IMR-90 (cell line): ENCODE measurements at regions not wholly inside any gene's neighbourhood (a gene's known extent, or its start where the extent isn't known, plus 50 kb on each side); places are given as distances from the start of the nearest gene placed in this dataset.
"Not testable (repeated sequence)": the region's sequence is repeated elsewhere in the genome, so short reads cannot be mapped to it uniquely, and the experiment has no call there.

Source experiments
- ATAC-seq: fragments of 200-7000 bp; cut with Tn5 transposase; 2 replicates; pipeline ENCODE4 v1.9.1; 2020; ENCODE audit warnings: low read depth, mild to moderate bottlenecking, moderate library complexity
- BruUV-seq: library from RNA; stranded (reverse); fragments of 400-500 nt; replicated peaks from 2 replicates; lab custom pipeline; 2021; lab: Mats Ljungman, UMichigan
- CTCF ChIA-PET: fragments of 300-600 bp; formaldehyde crosslinking; extraction: SDS; loops from one replicate; lab custom pipeline; 2021; ENCODE audit warnings: antibody characterized with exemption; lab: Yijun Ruan, JAX
- POLR2A ChIA-PET: fragments of 300-600 bp; sonication (Branson Sonifier 250); formaldehyde crosslinking; loops from one replicate; lab custom pipeline; 2022; ENCODE audit warnings: antibody characterized with exemption; ENCODE audit not compliant: unreplicated experiment; lab: Charles Lee
- DNase-seq: peaks from one replicate; pipeline ENCODE4 v3.0.0; 2013
- H2AFZ ChIP-seq: replicated peaks from 2 replicates; pipeline ENCODE3; 2013; ENCODE audit warnings: low read length, mild to moderate bottlenecking; ENCODE audit not compliant: poor library complexity
- H2AK5ac ChIP-seq: 2 replicates; pipeline ENCODE4 v1.6.1; 2013; ENCODE audit warnings: low read depth, low read length, inconsistent platforms
- H2AK9ac ChIP-seq: replicated peaks from 2 replicates; pipeline ENCODE3; 2013; ENCODE audit warnings: mild to moderate bottlenecking, low read depth, low read length, moderate library complexity; ENCODE audit not compliant: poor library complexity
- H2BK120ac ChIP-seq: 2 replicates; pipeline ENCODE4 v1.6.1; 2013; ENCODE audit warnings: low read depth, low read length, inconsistent platforms
- H2BK15ac ChIP-seq: 3 replicates; pipeline ENCODE4 v1.6.1; 2013; ENCODE audit warnings: low read depth, low read length, inconsistent platforms
- H2BK20ac ChIP-seq: 2 replicates; pipeline ENCODE4 v1.6.1; 2013; ENCODE audit warnings: low read depth, mild to moderate bottlenecking, inconsistent platforms, low read length, moderate library complexity
- H2BK5ac ChIP-seq: 2 replicates; pipeline ENCODE4 v1.6.1; 2013; ENCODE audit warnings: mild to moderate bottlenecking, low read depth, low read length, inconsistent platforms; ENCODE audit not compliant: poor library complexity, severe bottlenecking
- H3K14ac ChIP-seq: replicated peaks from 2 replicates; pipeline ENCODE4 v1.6.1; 2013; ENCODE audit warnings: low read depth, low read length, inconsistent platforms
- H3K18ac ChIP-seq: 2 replicates; pipeline ENCODE4 v1.6.1; 2013; ENCODE audit warnings: low read depth, low read length, control low read depth
- H3K23ac ChIP-seq: 2 replicates; pipeline ENCODE4 v1.6.1; 2013; ENCODE audit warnings: low read depth, low read length, inconsistent platforms
- H3K27ac ChIP-seq: 2 replicates; pipeline ENCODE4 v1.5.1; 2013; ENCODE audit warnings: mild to moderate bottlenecking, control low read depth, low read length; ENCODE audit not compliant: insufficient read depth
- H3K27me3 ChIP-seq: 2 replicates; pipeline ENCODE4 v1.6.1; 2013; ENCODE audit warnings: low read length; ENCODE audit not compliant: control insufficient read depth, insufficient read depth
- H3K36me3 ChIP-seq: 2 replicates; pipeline ENCODE4 v1.6.1; 2013; ENCODE audit warnings: low read length, mixed read lengths; ENCODE audit not compliant: control insufficient read depth, insufficient read depth
- H3K4ac ChIP-seq: 2 replicates; pipeline ENCODE4 v1.6.1; 2013; ENCODE audit warnings: low read depth, low read length, inconsistent platforms
- H3K4me1 ChIP-seq: 2 replicates; pipeline ENCODE4 v1.6.1; 2013; ENCODE audit warnings: low read length, mixed read lengths; ENCODE audit not compliant: control insufficient read depth, insufficient read depth
- H3K4me2 ChIP-seq: 2 replicates; pipeline ENCODE4 v1.6.1; 2013; ENCODE audit warnings: low read depth, mild to moderate bottlenecking, control low read depth, low read length, moderate library complexity
- H3K4me3 ChIP-seq: 2 replicates; pipeline ENCODE4 v1.5.1; 2013; ENCODE audit warnings: low read depth, mild to moderate bottlenecking, control low read depth, low read length, moderate library complexity; ENCODE audit not compliant: insufficient read depth
- H3K56ac ChIP-seq: 2 replicates; pipeline ENCODE4 v1.6.1; 2013; ENCODE audit warnings: low read length, inconsistent platforms; ENCODE audit not compliant: insufficient read depth; ENCODE audit errors: extremely low read depth
- H3K79me1 ChIP-seq, 2 experiments: 2 replicates each; pipeline ENCODE4 v1.6.1; 2013; ENCODE audit warnings: low read length in 2 of 2, inconsistent platforms in 1 of 2, low read depth in 1 of 2
- H3K9ac ChIP-seq: 2 replicates; pipeline ENCODE4 v1.6.1; 2013; ENCODE audit warnings: low read depth, low read length, control low read depth
- H3K9me1 ChIP-seq: 2 replicates; pipeline ENCODE4 v1.6.1; 2013; ENCODE audit warnings: low read length, inconsistent platforms; ENCODE audit not compliant: insufficient read depth
- H3K9me3 ChIP-seq: 2 replicates; pipeline ENCODE4 v1.6.1; 2013; ENCODE audit warnings: low read length; ENCODE audit not compliant: control insufficient read depth, insufficient read depth
- H4K20me1 ChIP-seq: 2 replicates; pipeline ENCODE4 v1.6.1; 2013; ENCODE audit warnings: low read length, inconsistent platforms; ENCODE audit not compliant: insufficient read depth
- H4K5ac ChIP-seq: 2 replicates; pipeline ENCODE4 v1.6.1; 2013; ENCODE audit warnings: mild to moderate bottlenecking, low read depth, low read length, control low read depth
- H4K8ac ChIP-seq, 2 experiments: 2 replicates each; pipeline ENCODE4 v1.6.1; 2013; ENCODE audit warnings: low read depth in 2 of 2, low read length in 2 of 2, control low read depth in 1 of 2, inconsistent platforms in 1 of 2
- H4K91ac ChIP-seq: 2 replicates; pipeline ENCODE4 v1.6.1; 2013; ENCODE audit warnings: low read depth, low read length, inconsistent platforms; ENCODE audit not compliant: insufficient read depth
- whole genome bisulfite sequencing, 2 experiments: methylation state at CpG; one replicate each; pipeline versions ENCODE4 v1.1.5 to v1.1.7; 2013; ENCODE audit warnings: missing lambda C conversion rate in 2 of 2; ENCODE audit not compliant: insufficient read length in 1 of 2; ENCODE audit errors: extremely low coverage in 2 of 2; 5-methylcytosine and 5-hydroxymethylcytosine counted together
- dilution Hi-C: fragments of 300-500 bp; cut with HindIII; formaldehyde crosslinking; loops from one replicate; pipeline ENCODE4 v1.14.3; 2018; ENCODE audit warnings: low sequenced_read_pairs; ENCODE audit not compliant: unreplicated experiment
- in situ Hi-C: fragments of 300-500 bp; cut with MboI; formaldehyde crosslinking; loops from 3 replicates; pipeline ENCODE4 v1.14.3; 2019; ENCODE audit warnings: low sequenced_read_pairs, inconsistent platforms, mixed read lengths
- intact Hi-C: fragments of 100-400 bp; cut with micrococcal nuclease; formaldehyde crosslinking; loops from 2 replicates; pipeline ENCODE4 v1.10.0; 2022

DNA sequence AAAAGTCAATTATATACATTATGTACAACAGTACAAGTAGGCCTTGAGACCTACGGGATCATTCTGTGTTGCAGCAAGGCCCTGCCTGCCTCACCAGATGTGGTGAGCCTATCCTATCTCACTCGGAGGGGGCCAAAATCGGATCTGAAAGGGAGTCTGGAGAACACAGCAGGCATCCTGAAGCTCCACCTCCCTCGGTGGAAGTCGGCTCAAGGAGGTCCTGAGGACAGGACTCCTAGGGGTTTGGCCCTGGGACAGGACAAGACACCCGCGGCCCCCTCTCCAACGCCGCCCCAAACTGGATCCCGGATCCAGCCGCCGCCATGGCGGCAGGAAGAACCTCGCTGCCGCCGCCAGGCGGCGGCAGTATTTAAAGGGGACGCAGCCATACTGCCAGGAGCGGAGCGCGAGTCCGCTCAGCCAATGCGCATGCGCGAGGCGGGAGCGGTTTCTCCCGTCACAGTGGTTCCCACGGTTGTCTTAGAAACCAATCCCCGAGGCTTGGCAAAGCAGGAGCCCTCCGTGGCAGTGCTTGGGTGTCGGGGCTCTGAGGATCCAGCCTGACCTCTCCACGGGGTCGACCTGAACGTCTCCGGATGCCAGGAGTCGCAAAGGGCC lies 97.8 kb upstream of the FOXD4L5 start:
- H3K14ac ChIP-seq, H3K9ac ChIP-seq, ATAC-seq, H3K36me3 ChIP-seq, H3K23ac ChIP-seq, H3K18ac ChIP-seq, POLR2A ChIA-PET, H4K5ac ChIP-seq, DNase-seq, H3K4me2 ChIP-seq, H3K4ac ChIP-seq, H2BK5ac ChIP-seq, H3K4me3 ChIP-seq, H2BK15ac ChIP-seq, H2AK9ac ChIP-seq, CTCF ChIA-PET, in situ Hi-C loops, H3K9me1 ChIP-seq, H2BK20ac ChIP-seq, dilution Hi-C loops, H3K27ac ChIP-seq, H3K79me1 ChIP-seq, H2AK5ac ChIP-seq, intact Hi-C loops, BruUV-seq, H4K8ac ChIP-seq, H3K9me3 ChIP-seq, H4K91ac ChIP-seq, H3K27me3 ChIP-seq, H2BK120ac ChIP-seq, H2AFZ ChIP-seq, H4K20me1 ChIP-seq, H3K4me1 ChIP-seq, H3K56ac ChIP-seq: not testable (repeated sequence)
- 63% methylated on average over 6 of the region's 38 CpGs; no CpG with 5 or more reads in 1 of the 2 experiments for WGBS, 2 experiments
